ENCODE measurements at regions not wholly inside any gene's neighbourhood (a gene's known extent, or its start where the extent isn't known, plus 50 kb on each side); places are given as distances from the start of the nearest gene placed in this dataset.

GRCh38 chr12:98178126-98178525 is 337.3 kb upstream of the TMPO start:
- DNase-seq (ENCODE audit: low read depth in 1 of 2, low spot score in 1 of 2) = no peak
- no peaks in the 10 kb centered on the region for H3K27me3 ChIP-seq (ENCODE audit: insufficient read depth, poor library complexity, severe bottlenecking)
- H3K27ac ChIP-seq (replicated peaks) = no peak overlapping the region
- no peak overlapping the region for H3K4me3 ChIP-seq (replicated peaks; ENCODE audit: insufficient read depth, low read length)
- TF ChIP-seq SPI1 (IDR thresholded peaks at IDR 0.05; ENCODE audit: borderline replicate concordance, low read depth) (no peak), POLR2AphosphoS5 (IDR thresholded peaks at IDR 0.05; ENCODE audit: low read depth) (no peak), CTCF (IDR thresholded peaks at IDR 0.05; ENCODE audit: insufficient read depth, low read length) (no peak), GABPA (IDR thresholded peaks at IDR 0.05; ENCODE audit: low read depth) (no peak)

- Histone ChIP-seq H3K27ac (replicated peaks) (no peak overlapping the region), H3K4me3 (replicated peaks; ENCODE audit: insufficient read depth, low read length) (no peak overlapping the region), H3K27me3 (ENCODE audit: insufficient read depth, poor library complexity, severe bottlenecking) (no peaks in the 10 kb centered on the region)
- no peak for DNase-seq (ENCODE audit: low read depth in 1 of 2, low spot score in 1 of 2)
- no peak for TF ChIP-seq CTCF (IDR thresholded peaks at IDR 0.05; ENCODE audit: insufficient read depth, low read length)
- TF ChIP-seq POLR2AphosphoS5 (IDR thresholded peaks at IDR 0.05; ENCODE audit: low read depth) = no peak
- no peak for TF ChIP-seq GABPA (IDR thresholded peaks at IDR 0.05; ENCODE audit: low read depth)
- TF ChIP-seq REST (IDR thresholded peaks at IDR 0.05; ENCODE audit: insufficient replicate concordance, low read depth) = no peak
- no peak for TF ChIP-seq SPI1 (IDR thresholded peaks at IDR 0.05; ENCODE audit: borderline replicate concordance, low read depth)
These were observed 336.2 kb upstream of the TMPO start for GRCh38 chr12:98179151-98179550.

- TF ChIP-seq POLR2AphosphoS5 (IDR thresholded peaks at IDR 0.05; ENCODE audit: low read depth) = no peak
- TF ChIP-seq GABPA (IDR thresholded peaks at IDR 0.05; ENCODE audit: low read depth) = no peak
- TF ChIP-seq SPI1 (IDR thresholded peaks at IDR 0.05; ENCODE audit: borderline replicate concordance, low read depth) = no peak
- no peak for TF ChIP-seq REST (IDR thresholded peaks at IDR 0.05; ENCODE audit: insufficient replicate concordance, low read depth)
- no peak for TF ChIP-seq CTCF (IDR thresholded peaks at IDR 0.05; ENCODE audit: insufficient read depth, low read length)
- Histone ChIP-seq H3K27me3 (ENCODE audit: insufficient read depth, poor library complexity, severe bottlenecking) (no peaks in the 10 kb centered on the region), H3K4me3 (replicated peaks; ENCODE audit: insufficient read depth, low read length) (no peak overlapping the region), H3K27ac (replicated peaks) (no peak overlapping the region)
- no peak for DNase-seq (ENCODE audit: low read depth in 1 of 2, low spot score in 1 of 2)
These were observed 334.8 kb upstream of the TMPO start for GRCh38 chr12:98180603-98181002.

GRCh38 chr12:98182821-98183220 is 332.6 kb upstream of the TMPO start:
- no peak for DNase-seq (ENCODE audit: low read depth in 1 of 2, low spot score in 1 of 2)
- no peak for TF ChIP-seq CTCF (IDR thresholded peaks at IDR 0.05; ENCODE audit: insufficient read depth, low read length)
- TF ChIP-seq SPI1 (IDR thresholded peaks at IDR 0.05; ENCODE audit: borderline replicate concordance, low read depth) = no peak
- TF ChIP-seq REST (IDR thresholded peaks at IDR 0.05; ENCODE audit: insufficient replicate concordance, low read depth) = no peak
- TF ChIP-seq GABPA (IDR thresholded peaks at IDR 0.05; ENCODE audit: low read depth) = no peak
- no peak for TF ChIP-seq POLR2AphosphoS5 (IDR thresholded peaks at IDR 0.05; ENCODE audit: low read depth)
- Histone ChIP-seq H3K4me3 (replicated peaks; ENCODE audit: insufficient read depth, low read length) (no peak overlapping the region), H3K27me3 (ENCODE audit: insufficient read depth, poor library complexity, severe bottlenecking) (no peaks in the 10 kb centered on the region), H3K27ac (replicated peaks) (no peak overlapping the region)

Measured in HL-60 (cell line).